GM12878 (cell line): ENCODE measurements at regions not wholly inside any gene's neighbourhood (a gene's known extent, or its start where the extent isn't known, plus 50 kb on each side); places are given as distances from the start of the nearest gene placed in this dataset.

Source experiments
- ATAC-seq: fragments of 200-7000 bp; cut with Tn5 transposase; 3 replicates; pipeline ENCODE4 v1.9.1; 2020; ENCODE audit warnings: mild to moderate bottlenecking, moderate library complexity
- BruUV-seq: library from RNA; stranded (reverse); fragments of 400-500 nt; replicated peaks from 2 replicates; lab custom pipeline; 2021; lab: Mats Ljungman, UMichigan
- CTCF ChIA-PET: fragments of 300-600 bp; sonication (Branson Sonifier 250); formaldehyde crosslinking; extraction: SDS; loops from one replicate; lab custom pipeline; 2021; ENCODE audit warnings: inconsistent platforms; lab: Yijun Ruan, JAX
- POLR2A ChIA-PET: fragments of 350-600 bp; formaldehyde crosslinking; extraction: SDS; loops from one replicate; lab custom pipeline; 2021; ENCODE audit warnings: inconsistent platforms; lab: Charles Lee
- RAD21 ChIA-PET: fragments of 300-600 bp; sonication (Branson Sonifier 250); formaldehyde crosslinking; loops from one replicate; lab custom pipeline; 2023; ENCODE audit warnings: antibody characterized with exemption; ENCODE audit not compliant: unreplicated experiment; lab: Charles Lee
- SMC1A ChIA-PET: fragments of 300-600 bp; sonication (Branson Sonifier 250); formaldehyde crosslinking; loops from one replicate; lab custom pipeline; 2023; ENCODE audit not compliant: unreplicated experiment, uncharacterized antibody; lab: Charles Lee
- DNase-seq: peaks from one replicate; pipeline ENCODE4 v3.0.0-alpha.2; 2011; ENCODE audit warnings: low read depth, low spot score
- FAIRE-seq: peaks from 3 replicates; lab custom pipeline; 2011; peaks lifted over from hg19 to GRCh38; lab: Jason Lieb, UNC
- H2AFZ ChIP-seq: 2 replicates; pipeline ENCODE4 v1.6.0; 2011; ENCODE audit warnings: low read depth, low read length, control low read depth; ENCODE audit not compliant: control insufficient read depth
- H3K27ac ChIP-seq: 2 replicates; pipeline ENCODE4 v1.5.1; 2011; ENCODE audit warnings: control low read depth; ENCODE audit not compliant: control insufficient read depth, insufficient read depth
- H3K27me3 ChIP-seq, 2 experiments: replicated peaks in 1 of 2; 2 replicates each; pipeline versions ENCODE4 v1.6.0 to v1.6.1; 2011; ENCODE audit warnings: low read length in 1 of 2; ENCODE audit not compliant: control insufficient read depth in 2 of 2, insufficient read depth in 2 of 2
- H3K36me3 ChIP-seq, 2 experiments: 2 replicates each; pipeline ENCODE4 v1.5.1; 2011; ENCODE audit warnings: low read length in 1 of 2; ENCODE audit not compliant: control insufficient read depth in 2 of 2, insufficient read depth in 2 of 2
- H3K4me1 ChIP-seq: 2 replicates; pipeline ENCODE4 v1.6.1; 2011; ENCODE audit warnings: mild to moderate bottlenecking, low read length, moderate library complexity, mixed read lengths; ENCODE audit not compliant: control insufficient read depth, insufficient read depth
- H3K4me2 ChIP-seq: 2 replicates; pipeline ENCODE4 v1.6.0; 2011; ENCODE audit warnings: control low read depth; ENCODE audit not compliant: control insufficient read depth, insufficient read depth
- H3K4me3 ChIP-seq: fragments of 200-600 bp; sonication (generic); 2 replicates; pipeline ENCODE4 v1.5.1; 2016
- H3K79me2 ChIP-seq: 2 replicates; pipeline ENCODE4 v1.6.0; 2011; ENCODE audit warnings: low read length; ENCODE audit not compliant: control insufficient read depth, insufficient read depth
- H3K9ac ChIP-seq: 2 replicates; pipeline ENCODE4 v1.8.0; 2011; ENCODE audit warnings: low read length, control low read depth, mixed read lengths; ENCODE audit not compliant: control insufficient read depth, insufficient read depth
- H3K9me3 ChIP-seq: replicated peaks from 3 replicates; pipeline ENCODE4 v1.5.1; 2011; ENCODE audit warnings: mild to moderate bottlenecking, low read length; ENCODE audit not compliant: control insufficient read depth, insufficient read depth
- H4K20me1 ChIP-seq: 2 replicates; pipeline ENCODE4 v1.6.0; 2011; ENCODE audit not compliant: control insufficient read depth, insufficient read depth
- ATF3 ChIP-seq: IDR thresholded peaks from 2 replicates; pipeline ENCODE4 v1.6.1; 2011; ENCODE audit warnings: low read depth, mild to moderate bottlenecking, low read length, moderate library complexity, borderline replicate concordance; ENCODE audit errors: extremely low read depth
- BACH1 ChIP-seq: fragments of 450-650 bp; IDR thresholded peaks from 2 replicates; pipeline ENCODE4 v1.6.1; 2017; ENCODE audit warnings: mild to moderate bottlenecking, borderline replicate concordance
- BRCA1 ChIP-seq: IDR thresholded peaks from 2 replicates; pipeline ENCODE4 v1.6.1; 2011; ENCODE audit warnings: low read depth, low read length, improper control_type of control experiment
- DPF2 ChIP-seq: fragments of 450-650 bp; IDR thresholded peaks from 2 replicates; pipeline ENCODE4 v1.6.1; 2017; ENCODE audit warnings: mild to moderate bottlenecking
- ETV6 ChIP-seq, 2 experiments: fragments of 450-650 bp in 1 of 2; IDR thresholded peaks in 1 of 2; conservative IDR thresholded peaks in 1 of 2; 2 replicates each; pipeline ENCODE4 v1.6.1; 2014; ENCODE audit warnings: antibody characterized with exemption in 1 of 2, borderline replicate concordance in 1 of 2, low read depth in 1 of 2, mild to moderate bottlenecking in 1 of 2, moderate library complexity in 1 of 2
- FOS ChIP-seq: IDR thresholded peaks from 3 replicates; pipeline ENCODE4 v1.6.1; 2011; ENCODE audit warnings: borderline replicate concordance; ENCODE audit not compliant: insufficient read length; ENCODE audit errors: extremely low read depth
- MLLT1 ChIP-seq: fragments of 450-650 bp; IDR thresholded peaks from 2 replicates; pipeline ENCODE4 v1.6.1; 2016; ENCODE audit warnings: mild to moderate bottlenecking
- MTA3 ChIP-seq: IDR thresholded peaks from 2 replicates; pipeline ENCODE4 v1.6.1; 2012; ENCODE audit warnings: low read length, inconsistent platforms, borderline replicate concordance
- MYB ChIP-seq: fragments of 150-350 bp; IDR thresholded peaks from 2 replicates; pipeline ENCODE4 v1.6.1; 2014; ENCODE audit warnings: mild to moderate bottlenecking, low read depth, low read length, borderline replicate concordance
- NFIC ChIP-seq: IDR thresholded peaks from 2 replicates; pipeline ENCODE4 v1.6.1; 2012; ENCODE audit warnings: low read depth, mild to moderate bottlenecking, inconsistent platforms, low read length, moderate library complexity
- NR2C1 ChIP-seq: fragments of 450-650 bp; IDR thresholded peaks from 2 replicates; pipeline ENCODE4 v1.6.1; 2017; ENCODE audit warnings: antibody characterized with exemption, mild to moderate bottlenecking, moderate library complexity
- PML ChIP-seq: IDR thresholded peaks from 2 replicates; pipeline ENCODE4 v1.6.1; 2012; ENCODE audit warnings: low read length, inconsistent platforms
- SMAD5 ChIP-seq: IDR thresholded peaks from 2 replicates; pipeline ENCODE4 v1.6.1; 2016; ENCODE audit warnings: antibody characterized with exemption, low read depth
- SUZ12 ChIP-seq: fragments of 200-600 bp; sonication (generic); IDR thresholded peaks from one replicate; pipeline ENCODE4 v1.6.1; 2018; ENCODE audit warnings: antibody characterized with exemption, mild to moderate bottlenecking; ENCODE audit not compliant: unreplicated experiment
- WGBS: methylation state at CpG from one replicate; pipeline ENCODE4 v1.1.6; 2016; ENCODE audit warnings: low lambda C conversion rate; ENCODE audit not compliant: insufficient replicate concordance, insufficient coverage; ENCODE audit errors: missing lambda C conversion rate; 5-methylcytosine and 5-hydroxymethylcytosine counted together
- in situ Hi-C: fragments of 300-500 bp; cut with MboI; formaldehyde crosslinking; loops from 9 replicates; pipeline ENCODE4 v1.14.3; 2018; ENCODE audit warnings: mixed read lengths
- intact Hi-C: fragments of 100-400 bp; cut with micrococcal nuclease; formaldehyde crosslinking; loops from one replicate; pipeline ENCODE4 v1.14.2; 2022; ENCODE audit not compliant: unreplicated experiment
- TF ChIP-seq, protein P1 (sequence below): IDR thresholded peaks from 2 replicates; pipeline ENCODE4 v1.6.1; 2012; ENCODE audit warnings: improper control_type of control experiment, low read depth, low read length; ENCODE audit not compliant: insufficient replicate concordance

DNA sequence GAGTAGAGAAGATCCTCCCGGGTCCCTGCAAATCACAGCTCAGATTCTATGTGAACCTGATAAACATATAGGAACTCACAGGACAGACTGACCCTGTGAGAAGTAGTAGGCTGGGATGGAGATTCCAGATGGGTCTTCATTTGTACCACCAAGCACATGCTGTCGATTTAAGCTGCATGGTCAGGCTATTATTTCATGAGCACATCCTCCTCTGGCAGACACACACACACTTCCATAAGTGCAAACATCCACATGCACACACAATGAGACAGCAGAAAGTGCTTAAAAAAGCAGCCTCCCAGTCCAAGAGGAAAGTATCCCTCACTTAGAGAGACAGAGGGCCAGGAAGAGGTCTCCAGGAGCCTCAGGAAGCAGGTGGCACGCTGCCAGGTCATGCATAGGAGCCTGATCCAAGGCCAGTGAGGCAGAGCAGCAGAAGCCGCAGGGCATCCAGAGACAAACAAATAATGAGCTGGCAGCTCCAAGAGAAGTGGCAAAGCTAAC, 131.8 kb downstream of the UNC5CL start (continued):
- TF ChIP-seq, protein P1, sequence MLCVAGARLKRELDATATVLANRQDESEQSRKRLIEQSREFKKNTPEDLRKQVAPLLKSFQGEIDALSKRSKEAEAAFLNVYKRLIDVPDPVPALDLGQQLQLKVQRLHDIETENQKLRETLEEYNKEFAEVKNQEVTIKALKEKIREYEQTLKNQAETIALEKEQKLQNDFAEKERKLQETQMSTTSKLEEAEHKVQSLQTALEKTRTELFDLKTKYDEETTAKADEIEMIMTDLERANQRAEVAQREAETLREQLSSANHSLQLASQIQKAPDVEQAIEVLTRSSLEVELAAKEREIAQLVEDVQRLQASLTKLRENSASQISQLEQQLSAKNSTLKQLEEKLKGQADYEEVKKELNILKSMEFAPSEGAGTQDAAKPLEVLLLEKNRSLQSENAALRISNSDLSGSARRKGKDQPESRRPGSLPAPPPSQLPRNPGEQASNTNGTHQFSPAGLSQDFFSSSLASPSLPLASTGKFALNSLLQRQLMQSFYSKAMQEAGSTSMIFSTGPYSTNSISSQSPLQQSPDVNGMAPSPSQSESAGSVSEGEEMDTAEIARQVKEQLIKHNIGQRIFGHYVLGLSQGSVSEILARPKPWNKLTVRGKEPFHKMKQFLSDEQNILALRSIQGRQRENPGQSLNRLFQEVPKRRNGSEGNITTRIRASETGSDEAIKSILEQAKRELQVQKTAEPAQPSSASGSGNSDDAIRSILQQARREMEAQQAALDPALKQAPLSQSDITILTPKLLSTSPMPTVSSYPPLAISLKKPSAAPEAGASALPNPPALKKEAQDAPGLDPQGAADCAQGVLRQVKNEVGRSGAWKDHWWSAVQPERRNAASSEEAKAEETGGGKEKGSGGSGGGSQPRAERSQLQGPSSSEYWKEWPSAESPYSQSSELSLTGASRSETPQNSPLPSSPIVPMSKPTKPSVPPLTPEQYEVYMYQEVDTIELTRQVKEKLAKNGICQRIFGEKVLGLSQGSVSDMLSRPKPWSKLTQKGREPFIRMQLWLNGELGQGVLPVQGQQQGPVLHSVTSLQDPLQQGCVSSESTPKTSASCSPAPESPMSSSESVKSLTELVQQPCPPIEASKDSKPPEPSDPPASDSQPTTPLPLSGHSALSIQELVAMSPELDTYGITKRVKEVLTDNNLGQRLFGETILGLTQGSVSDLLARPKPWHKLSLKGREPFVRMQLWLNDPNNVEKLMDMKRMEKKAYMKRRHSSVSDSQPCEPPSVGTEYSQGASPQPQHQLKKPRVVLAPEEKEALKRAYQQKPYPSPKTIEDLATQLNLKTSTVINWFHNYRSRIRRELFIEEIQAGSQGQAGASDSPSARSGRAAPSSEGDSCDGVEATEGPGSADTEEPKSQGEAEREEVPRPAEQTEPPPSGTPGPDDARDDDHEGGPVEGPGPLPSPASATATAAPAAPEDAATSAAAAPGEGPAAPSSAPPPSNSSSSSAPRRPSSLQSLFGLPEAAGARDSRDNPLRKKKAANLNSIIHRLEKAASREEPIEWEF = no peak
- TF ChIP-seq MYB (no peak), DPF2 (no peak), FOS (no peak), ATF3 (no peak), NFIC (no peak), BACH1 (no peak), SMAD5 (no peak)

DNA sequence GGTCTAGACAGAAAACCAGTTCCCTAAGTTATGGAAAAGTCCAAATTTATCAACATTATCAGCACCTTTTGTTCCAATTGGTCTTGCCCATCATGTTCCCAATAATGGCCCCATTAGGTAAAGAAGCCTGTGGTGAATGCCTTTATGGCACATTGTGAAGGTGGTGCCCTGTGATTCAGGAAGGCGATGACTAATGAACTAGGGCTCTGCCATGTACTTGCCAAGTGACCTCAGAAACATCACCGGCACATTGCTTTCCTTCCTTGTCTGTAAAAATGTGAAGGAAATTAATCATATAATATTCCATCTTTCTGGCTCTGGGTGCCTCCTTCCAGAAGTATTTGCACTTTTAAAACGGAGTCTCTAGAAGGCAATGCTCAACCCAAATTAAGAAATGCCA, 132.3 kb downstream of the UNC5CL start:
- no peak overlapping the region for H3K4me3 ChIP-seq
- no TSS peak for BruUV-seq
- no peaks in the 10 kb centered on the region for H4K20me1 ChIP-seq
- H3K9me3 ChIP-seq = no peaks in the 10 kb centered on the region
- TF ChIP-seq ETV6 (conservative IDR thresholded peaks at IDR 0.05 in 1 of 2, IDR thresholded peaks at IDR 0.05 in 1 of 2; ENCODE audit: borderline replicate concordance in 1 of 2, low read depth in 1 of 2) (no peak), MTA3 (no peak), BRCA1 (no peak), SUZ12 (no peak), NR2C1 (no peak), MLLT1 (no peak), PML (no peak)
- TF ChIP-seq, all 136 proteins: peak for 0
- H3K4me1 ChIP-seq = no peaks in the 10 kb centered on the region
- RAD21 ChIA-PET = no interaction called here
- in situ Hi-C loops = no loop called here
- no peak overlapping the region for H3K27ac ChIP-seq
- intact Hi-C loops = no loop called here
- 33% methylated on average over 3 of the region's 3 CpGs for WGBS
- SMC1A ChIA-PET = no interaction called here
- no peak for ATAC-seq
- no peak overlapping the region for H3K4me2 ChIP-seq
- no peaks in the 10 kb centered on the region for H3K79me2 ChIP-seq
- H3K27me3 ChIP-seq = peaks cover 0 to 3% of the 10 kb centered on the region in 2 experiments; a peak in 3 of 4 replicates
- H2AFZ ChIP-seq = no peak overlapping the region
- CTCF ChIA-PET = no interaction called here
- no peak overlapping the region for H3K9ac ChIP-seq
- DNase-seq = no peak
- no peaks in the 10 kb centered on the region for H3K36me3 ChIP-seq
- no peak for FAIRE-seq
- POLR2A ChIA-PET = no interaction called here
